ENCODE measurements at regions not wholly inside any gene's neighbourhood (a gene's known extent, or its start where the extent isn't known, plus 50 kb on each side); places are given as distances from the start of the nearest gene placed in this dataset.

GRCh38 chr10:131017566-131018285 is 293.8 kb downstream of the TCERG1L start:
- Histone ChIP-seq H3K79me2 (replicated peaks; ENCODE audit: insufficient read depth) (no peaks in the 10 kb centered on the region), H3K9me2 (ENCODE audit: insufficient read depth) (no peaks in the 10 kb centered on the region), H3K4me2 (no peak overlapping the region), H3K27ac (ENCODE audit: low read depth) (no peak overlapping the region), H3K36me3 (ENCODE audit: insufficient read depth) (no peaks in the 10 kb centered on the region), H2AFZ (no peak overlapping the region), H3F3A (replicated peaks; ENCODE audit: low read depth) (no peaks in the 10 kb centered on the region), H3K4me3 (no peak overlapping the region), H3K27me3 (ENCODE audit: insufficient read depth) (no peaks in the 10 kb centered on the region), H3K4me1 (ENCODE audit: insufficient read depth) (no peaks in the 10 kb centered on the region), H4K20me1 (replicated peaks; ENCODE audit: insufficient read depth) (no peaks in the 10 kb centered on the region)
- ATAC-seq (no peak), DNase-seq (ENCODE audit: low spot score) (no peak)
- Mint-ChIP-seq H3K27ac (no peak overlapping the region), H3K27me3 (ENCODE audit: insufficient read depth, low read depth, poor library complexity) (peaks cover 10% of the 10 kb centered on the region), H3K4me1 (no peaks in the 10 kb centered on the region), H3K9me3 (peaks cover 86% of the 10 kb centered on the region), H3K4me3 (no peak overlapping the region), H3K36me3 (ENCODE audit: low read depth) (peaks cover 15% of the 10 kb centered on the region)
- TF ChIP-seq ZNF331 (CRISPR knock-in tag; IDR thresholded peaks at IDR 0.05; ENCODE audit: low read depth) (no peak), POLR2AphosphoS5 (IDR thresholded peaks at IDR 0.05; ENCODE audit: low read depth) (no peak), ETS1 (IDR thresholded peaks at IDR 0.05) (no peak), ZNF462 (CRISPR knock-in tag; IDR thresholded peaks at IDR 0.05) (no peak), EZH2phosphoT487 (IDR thresholded peaks at IDR 0.05; ENCODE audit: unreplicated experiment) (no peak), EZH2 (IDR thresholded peaks at IDR 0.05; ENCODE audit: low read depth, unreplicated experiment) (no peak), CREB1 (CRISPR knock-in tag; IDR thresholded peaks at IDR 0.05; ENCODE audit: low read depth) (no peak), REST (IDR thresholded peaks at IDR 0.05; ENCODE audit: unreplicated experiment) (no peak), NANOG (IDR thresholded peaks at IDR 0.05; ENCODE audit: borderline replicate concordance) (no peak), ZNF114 (CRISPR knock-in tag; IDR thresholded peaks at IDR 0.05) (no peak), CTCF (conservative IDR thresholded peaks at IDR 0.05; ENCODE audit: low read depth in 2 of 2) (no peak), JUNB (IDR thresholded peaks at IDR 0.05; ENCODE audit: unreplicated experiment) (no peak), STAT1 (IDR thresholded peaks at IDR 0.05; ENCODE audit: unreplicated experiment) (no peak)

Data from GM23338 (cell line).